ENCODE measurements at regions not wholly inside any gene's neighbourhood (a gene's known extent, or its start where the extent isn't known, plus 50 kb on each side); places are given as distances from the start of the nearest gene placed in this dataset.

- TF ChIP-seq POLR2A (IDR thresholded peaks at IDR 0.05; ENCODE audit: low read length) (no peak), GATA1 (IDR thresholded peaks at IDR 0.05; ENCODE audit: low read depth, low read length) (no peak)
These were observed 263.9 kb downstream of the FIGN start for GRCh38 chr2:163471947-163472346.

Data from erythroblast (primary cell).